Thyroid gland (tissue), 4 donors: ENCODE measurements at regions not wholly inside any gene's neighbourhood (a gene's known extent, or its start where the extent isn't known, plus 50 kb on each side); places are given as distances from the start of the nearest gene placed in this dataset.

Experiments
- DNase-seq, 2 donors: peaks; one replicate each; pipeline ENCODE4 v3.0.0-alpha.2; 2019
- H3K27ac ChIP-seq, 3 donors: fragments of 200-600 bp; sonication (generic); 1 replicate in 2 of 3; 2 replicates in 1 of 3; pipeline ENCODE4 v1.5.1; 2016 to 2019; ENCODE audit warnings: mild to moderate bottlenecking in 1 of 3, moderate library complexity in 1 of 3
- H3K27me3 ChIP-seq: fragments of 200-600 bp; sonication (generic); one replicate; pipeline ENCODE4 v1.5.1; 2019
- H3K36me3 ChIP-seq, 2 donors: fragments of 200-600 bp; sonication (generic); one replicate each; pipeline ENCODE4 v1.5.1; 2016 to 2019
- H3K4me1 ChIP-seq, 2 donors: fragments of 200-600 bp; sonication (generic); one replicate each; pipeline ENCODE4 v1.5.1; 2017 to 2019
- H3K4me3 ChIP-seq, 3 donors: fragments of 200-600 bp; sonication (generic); replicated peaks in 1 of 3; 1 replicate in 2 of 3; 2 replicates in 1 of 3; pipeline ENCODE4 v1.5.1; 2016; ENCODE audit warnings: mild to moderate bottlenecking in 1 of 3
- H3K9me3 ChIP-seq: fragments of 200-600 bp; sonication (generic); one replicate; pipeline ENCODE4 v1.5.1; 2017
- POLR2A ChIP-seq, 2 donors: fragments of 450-650 bp; IDR thresholded peaks; one replicate each; pipeline ENCODE4 v1.6.1; 2017; ENCODE audit warnings: antibody characterized with exemption in 2 of 2, mild to moderate bottlenecking in 2 of 2, moderate library complexity in 1 of 2
- WGBS, 2 donors: methylation state at CpG; one replicate each; pipeline ENCODE4 v1.1.5; 2017; 5-methylcytosine and 5-hydroxymethylcytosine counted together
- intact Hi-C: fragments of 100-400 bp; cut with DNase I; formaldehyde crosslinking; loops from one replicate; pipeline ENCODE4 v1.15.1; 2023
- TF ChIP-seq, protein P1 (sequence below), 6 experiments: fragments of 200-600 bp in 3 of 6; fragments of 450-650 bp in 3 of 6; sonication (generic) in 3 of 6; IDR thresholded peaks; one replicate each; pipeline ENCODE4 v1.5.1; 2016 to 2019; ENCODE audit warnings: antibody characterized with exemption in 6 of 6, mild to moderate bottlenecking in 2 of 6, inconsistent platforms in 1 of 6, moderate library complexity in 1 of 6

DNA sequence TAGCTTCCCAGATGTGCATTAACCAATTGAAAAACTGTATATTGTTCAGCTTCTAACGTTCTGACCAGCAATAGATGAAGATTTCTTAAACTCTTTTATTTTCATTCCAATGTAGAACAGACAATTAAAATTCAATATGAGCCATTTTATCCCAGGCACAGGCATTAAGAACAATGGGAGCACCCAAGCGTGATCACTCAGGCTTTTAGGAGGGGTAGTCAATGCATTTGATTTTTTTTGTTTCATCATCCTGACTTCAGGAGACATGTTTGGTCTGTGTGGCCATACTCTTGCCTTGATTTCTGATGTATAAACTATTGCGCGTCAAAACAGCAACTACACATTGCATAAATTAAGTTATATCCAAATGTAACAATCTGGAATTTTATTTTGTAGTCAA lies 653.0 kb upstream of the RORB start:
- TF ChIP-seq, protein P1, sequence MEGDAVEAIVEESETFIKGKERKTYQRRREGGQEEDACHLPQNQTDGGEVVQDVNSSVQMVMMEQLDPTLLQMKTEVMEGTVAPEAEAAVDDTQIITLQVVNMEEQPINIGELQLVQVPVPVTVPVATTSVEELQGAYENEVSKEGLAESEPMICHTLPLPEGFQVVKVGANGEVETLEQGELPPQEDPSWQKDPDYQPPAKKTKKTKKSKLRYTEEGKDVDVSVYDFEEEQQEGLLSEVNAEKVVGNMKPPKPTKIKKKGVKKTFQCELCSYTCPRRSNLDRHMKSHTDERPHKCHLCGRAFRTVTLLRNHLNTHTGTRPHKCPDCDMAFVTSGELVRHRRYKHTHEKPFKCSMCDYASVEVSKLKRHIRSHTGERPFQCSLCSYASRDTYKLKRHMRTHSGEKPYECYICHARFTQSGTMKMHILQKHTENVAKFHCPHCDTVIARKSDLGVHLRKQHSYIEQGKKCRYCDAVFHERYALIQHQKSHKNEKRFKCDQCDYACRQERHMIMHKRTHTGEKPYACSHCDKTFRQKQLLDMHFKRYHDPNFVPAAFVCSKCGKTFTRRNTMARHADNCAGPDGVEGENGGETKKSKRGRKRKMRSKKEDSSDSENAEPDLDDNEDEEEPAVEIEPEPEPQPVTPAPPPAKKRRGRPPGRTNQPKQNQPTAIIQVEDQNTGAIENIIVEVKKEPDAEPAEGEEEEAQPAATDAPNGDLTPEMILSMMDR (IDR thresholded peaks at IDR 0.05): no peak
- DNase-seq: no peak
- no peak overlapping the region for H3K4me3 ChIP-seq
- no peaks in the 10 kb centered on the region for H3K27me3 ChIP-seq
- H3K36me3 ChIP-seq: no peaks in the 10 kb centered on the region
- H3K9me3 ChIP-seq: no peaks in the 10 kb centered on the region
- no peak overlapping the region for H3K27ac ChIP-seq
- intact Hi-C loops: no loop called here
- WGBS, 2 donors: 75 to 79% methylated on average over 4 of the region's 4 CpGs
- no peaks in the 10 kb centered on the region for H3K4me1 ChIP-seq

DNA sequence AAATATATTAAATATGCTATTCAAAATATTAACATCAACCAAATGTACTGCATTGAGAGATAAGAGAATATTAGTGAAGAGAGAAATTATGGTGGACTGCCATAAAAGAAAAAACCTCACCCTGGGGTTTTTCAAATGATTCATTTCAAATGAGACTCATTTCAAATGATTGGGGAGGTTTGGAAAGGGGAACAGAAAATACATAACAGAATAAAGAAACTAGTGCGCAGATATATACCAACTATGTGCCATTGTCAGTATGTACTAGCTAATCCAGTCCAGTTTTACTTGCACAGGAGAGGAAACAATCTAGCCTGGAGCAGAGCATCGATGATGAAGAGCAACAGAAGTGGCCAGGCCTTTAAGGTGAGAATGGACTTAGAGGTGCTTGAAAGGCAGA lies 651.6 kb upstream of the RORB start:
- Histone ChIP-seq H3K27me3 (no peaks in the 10 kb centered on the region), H3K36me3 (no peaks in the 10 kb centered on the region), H3K27ac (no peak overlapping the region), H3K4me1 (no peaks in the 10 kb centered on the region), H3K4me3 (no peak overlapping the region), H3K9me3 (no peaks in the 10 kb centered on the region)
- DNase-seq: no peak
- intact Hi-C loops: no loop called here
- TF ChIP-seq, protein P1 (IDR thresholded peaks at IDR 0.05): no peak
- TF ChIP-seq POLR2A (IDR thresholded peaks at IDR 0.05): no peak
- 63 to 64% methylated on average over 2 of the region's 2 CpGs for WGBS, 2 donors

DNA sequence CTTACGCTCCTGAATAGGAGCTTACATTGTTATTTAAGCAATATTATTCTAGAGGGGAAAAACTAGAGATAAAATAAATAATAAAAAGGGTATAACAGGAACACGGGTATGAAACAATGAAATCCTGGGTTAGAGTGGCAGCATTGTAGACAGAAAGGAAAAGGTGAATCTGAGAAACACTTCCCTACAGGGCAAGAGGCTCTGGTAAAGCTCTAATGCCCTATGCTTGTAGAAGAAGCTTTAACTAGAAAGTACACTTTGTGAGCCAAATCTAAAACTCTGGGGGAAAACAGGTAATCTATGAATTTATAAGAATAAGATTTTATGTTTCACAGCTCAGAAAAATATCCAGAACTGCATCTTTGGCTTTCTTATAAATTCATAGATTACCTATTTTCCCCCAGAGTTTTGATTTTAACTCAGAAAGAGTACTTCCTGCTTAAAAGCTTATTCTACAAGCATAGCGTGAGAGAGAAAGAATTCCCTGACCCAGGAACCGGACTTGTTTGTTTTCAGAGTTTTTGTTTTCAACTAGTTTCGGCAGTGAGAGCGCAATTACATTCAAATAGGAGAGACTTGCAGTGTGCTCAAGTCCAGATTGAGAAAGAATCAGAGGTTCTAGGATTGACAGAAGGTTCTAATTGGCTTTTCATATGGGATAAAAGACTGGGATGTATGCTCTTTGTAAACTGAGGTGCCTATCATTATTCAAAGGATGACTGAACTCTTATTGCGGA lies 651.0 kb upstream of the RORB start:
- Histone ChIP-seq H3K9me3 (no peaks in the 10 kb centered on the region), H3K27ac (no peak overlapping the region), H3K27me3 (no peaks in the 10 kb centered on the region), H3K4me1 (no peaks in the 10 kb centered on the region), H3K4me3 (no peak overlapping the region), H3K36me3 (no peaks in the 10 kb centered on the region)
- WGBS, 2 donors: 52 to 57% methylated on average over 7 of the region's 7 CpGs
- DNase-seq: no peak
- intact Hi-C loops: no loop called here
- no peak for TF ChIP-seq POLR2A (IDR thresholded peaks at IDR 0.05)
- TF ChIP-seq, protein P1 (IDR thresholded peaks at IDR 0.05): no peak

DNA sequence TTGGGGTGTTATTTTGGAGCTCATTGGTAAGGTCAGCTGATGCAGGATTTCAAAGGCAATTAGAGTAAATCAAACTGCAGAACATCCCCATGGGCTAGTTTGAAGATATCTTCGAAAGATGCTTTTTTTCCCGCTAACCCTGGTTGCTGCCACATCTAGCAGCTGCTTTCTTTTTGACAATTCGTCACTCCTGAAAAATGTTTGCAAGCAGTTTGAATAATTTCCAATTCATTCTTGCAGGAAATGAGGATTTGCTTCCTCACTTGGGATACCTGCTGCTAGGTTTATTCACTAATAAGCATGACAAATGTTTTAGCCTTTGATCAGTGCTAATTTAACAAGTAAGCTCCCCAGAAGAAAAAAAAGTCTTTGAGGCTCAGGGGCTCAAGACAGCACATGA lies 649.6 kb upstream of the RORB start:
- no peak for DNase-seq
- 57 to 61% methylated on average over 3 of the region's 3 CpGs for WGBS, 2 donors
- Histone ChIP-seq H3K27ac (no peak overlapping the region), H3K4me1 (no peaks in the 10 kb centered on the region), H3K4me3 (no peak overlapping the region), H3K27me3 (no peaks in the 10 kb centered on the region), H3K36me3 (no peaks in the 10 kb centered on the region), H3K9me3 (no peaks in the 10 kb centered on the region)
- TF ChIP-seq, protein P1 (IDR thresholded peaks at IDR 0.05): no peak
- no peak for TF ChIP-seq POLR2A (IDR thresholded peaks at IDR 0.05)
- intact Hi-C loops: no loop called here

DNA sequence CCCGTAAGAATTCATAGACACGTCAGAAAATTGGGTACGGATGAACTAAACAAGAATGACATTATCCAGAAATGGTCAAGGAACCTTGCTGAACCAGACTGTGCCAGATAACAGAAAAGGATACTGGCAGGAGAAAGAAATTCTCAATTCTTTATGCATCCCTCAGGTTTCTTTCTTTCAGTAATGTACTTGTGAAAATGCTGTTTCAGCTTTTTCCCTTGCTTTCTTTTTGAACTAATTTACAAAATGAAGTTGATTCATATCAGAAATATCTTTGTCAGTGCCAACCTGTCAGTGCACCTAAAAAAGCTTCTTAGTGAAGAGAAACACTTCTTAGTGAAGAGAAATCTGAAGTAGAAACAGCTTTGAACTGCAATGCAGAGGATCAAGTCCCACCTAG lies 643.6 kb upstream of the RORB start:
- Histone ChIP-seq H3K9me3 (no peaks in the 10 kb centered on the region), H3K4me1 (no peaks in the 10 kb centered on the region), H3K36me3 (no peaks in the 10 kb centered on the region), H3K27ac (no peak overlapping the region), H3K27me3 (no peaks in the 10 kb centered on the region), H3K4me3 (no peak overlapping the region)
- intact Hi-C loops: no loop called here
- DNase-seq: no peak
- 83 to 86% methylated on average over 3 of the region's 3 CpGs for WGBS, 2 donors
- TF ChIP-seq POLR2A (IDR thresholded peaks at IDR 0.05): no peak
- TF ChIP-seq, protein P1 (IDR thresholded peaks at IDR 0.05): no peak
